ENCODE measurements at regions not wholly inside any gene's neighbourhood (a gene's known extent, or its start where the extent isn't known, plus 50 kb on each side); places are given as distances from the start of the nearest gene placed in this dataset.

GRCh38 chr6:126616866-126617265, 277.0 kb downstream of the CENPW start:
- Histone ChIP-seq H3K4me2 (ENCODE audit: low read depth, low read length) (no peak overlapping the region), H2AFZ (ENCODE audit: low read length) (no peak overlapping the region), H3K27me3 (replicated peaks; ENCODE audit: insufficient read depth, low read length) (no peaks in the 10 kb centered on the region), H3K27ac (ENCODE audit: low read length) (no peak overlapping the region), H3K9me3 (replicated peaks; ENCODE audit: insufficient read depth, low read length) (no peaks in the 10 kb centered on the region), H3K9me2 (replicated peaks; ENCODE audit: insufficient read depth, low read length) (no peaks in the 10 kb centered on the region), H3K36me3 (replicated peaks; ENCODE audit: insufficient read depth, low read length) (no peaks in the 10 kb centered on the region), H4K20me1 (ENCODE audit: insufficient read depth, low read length) (no peaks in the 10 kb centered on the region), H3K79me2 (ENCODE audit: low read length) (no peaks in the 10 kb centered on the region), H3K4me3 (ENCODE audit: low read length) (no peak overlapping the region), H3K9ac (ENCODE audit: low read length) (no peak overlapping the region), H3F3A (ENCODE audit: insufficient read depth, low read length) (no peaks in the 10 kb centered on the region), H3K4me1 (ENCODE audit: low read length) (peaks cover 10% of the 10 kb centered on the region; the same call in 1 of the 2 replicates)
- TF ChIP-seq EZH2 (optimal IDR thresholded peaks at IDR 0.05; ENCODE audit: low read depth, low read length) (no peak), CTCF (IDR thresholded peaks at IDR 0.05; ENCODE audit: low read length) (no peak), EZH2phosphoT487 (IDR thresholded peaks at IDR 0.05; ENCODE audit: low read length) (no peak)
- no peak for DNase-seq

- H3K4me3 ChIP-seq (ENCODE audit: low read length), result no peak overlapping the region
- TF ChIP-seq CTCF (IDR thresholded peaks at IDR 0.05; ENCODE audit: low read length) (no peak), EZH2 (optimal IDR thresholded peaks at IDR 0.05; ENCODE audit: low read depth, low read length) (no peak), EZH2phosphoT487 (IDR thresholded peaks at IDR 0.05; ENCODE audit: low read length) (no peak)
- peaks cover 10% of the 10 kb centered on the region; the same call in 1 of the 2 replicates for H3K4me1 ChIP-seq (ENCODE audit: low read length)
- H4K20me1 ChIP-seq (ENCODE audit: insufficient read depth, low read length), result no peaks in the 10 kb centered on the region
- no peak overlapping the region for H2AFZ ChIP-seq (ENCODE audit: low read length)
- H3K9me2 ChIP-seq (replicated peaks; ENCODE audit: insufficient read depth, low read length), result no peaks in the 10 kb centered on the region
- no peaks in the 10 kb centered on the region for H3K9me3 ChIP-seq (replicated peaks; ENCODE audit: insufficient read depth, low read length)
- H3K9ac ChIP-seq (ENCODE audit: low read length), result no peak overlapping the region
- H3K27me3 ChIP-seq (replicated peaks; ENCODE audit: insufficient read depth, low read length), result no peaks in the 10 kb centered on the region
- H3K4me2 ChIP-seq (ENCODE audit: low read depth, low read length), result no peak overlapping the region
- H3K79me2 ChIP-seq (ENCODE audit: low read length), result no peaks in the 10 kb centered on the region
- no peak overlapping the region for H3K27ac ChIP-seq (ENCODE audit: low read length)
- no peaks in the 10 kb centered on the region for H3K36me3 ChIP-seq (replicated peaks; ENCODE audit: insufficient read depth, low read length)
- no peak for DNase-seq
- H3F3A ChIP-seq (ENCODE audit: insufficient read depth, low read length), result no peaks in the 10 kb centered on the region
Measured at GRCh38 chr6:126618639-126619343, 278.9 kb downstream of the CENPW start.

- H2AFZ ChIP-seq (ENCODE audit: low read length), result no peak overlapping the region
- TF ChIP-seq EZH2phosphoT487 (IDR thresholded peaks at IDR 0.05; ENCODE audit: low read length) (no peak), EZH2 (optimal IDR thresholded peaks at IDR 0.05; ENCODE audit: low read depth, low read length) (no peak), CTCF (IDR thresholded peaks at IDR 0.05; ENCODE audit: low read length) (no peak)
- no peaks in the 10 kb centered on the region for H3K9me3 ChIP-seq (replicated peaks; ENCODE audit: insufficient read depth, low read length)
Measured at GRCh38 chr6:126620719-126621118, 280.8 kb downstream of the CENPW start.

More at GRCh38 chr6:126620719-126621118, 280.8 kb downstream of the CENPW start:
- no peaks in the 10 kb centered on the region for H3K79me2 ChIP-seq (ENCODE audit: low read length)
- H3K36me3 ChIP-seq (replicated peaks; ENCODE audit: insufficient read depth, low read length), result no peaks in the 10 kb centered on the region
- no peak overlapping the region for H3K9ac ChIP-seq (ENCODE audit: low read length)
- H3K9me2 ChIP-seq (replicated peaks; ENCODE audit: insufficient read depth, low read length), result no peaks in the 10 kb centered on the region
- H3K4me2 ChIP-seq (ENCODE audit: low read depth, low read length), result no peak overlapping the region
- H3K4me3 ChIP-seq (ENCODE audit: low read length), result no peak overlapping the region
- no peaks in the 10 kb centered on the region for H3F3A ChIP-seq (ENCODE audit: insufficient read depth, low read length)
- DNase-seq, result no peak
- H3K27ac ChIP-seq (ENCODE audit: low read length), result no peak overlapping the region
- H3K4me1 ChIP-seq (ENCODE audit: low read length), result no peaks in the 10 kb centered on the region
- H3K27me3 ChIP-seq (replicated peaks; ENCODE audit: insufficient read depth, low read length), result no peaks in the 10 kb centered on the region
- no peaks in the 10 kb centered on the region for H4K20me1 ChIP-seq (ENCODE audit: insufficient read depth, low read length)
